ENCODE measurements at regions not wholly inside any gene's neighbourhood (a gene's known extent, or its start where the extent isn't known, plus 50 kb on each side); places are given as distances from the start of the nearest gene placed in this dataset.
A peak's percentile ranks its signal among the peaks of the same experiment; 100 is the strongest.

GRCh38 chr3:6531153-6531552 is 329.8 kb upstream of the GRM7 start:
- no peaks in the 10 kb centered on the region for H3K4me1 ChIP-seq
- no peak overlapping the region for H3K4me3 ChIP-seq
- no peaks in the 10 kb centered on the region for H3K27me3 ChIP-seq
- TF ChIP-seq, protein P1, sequence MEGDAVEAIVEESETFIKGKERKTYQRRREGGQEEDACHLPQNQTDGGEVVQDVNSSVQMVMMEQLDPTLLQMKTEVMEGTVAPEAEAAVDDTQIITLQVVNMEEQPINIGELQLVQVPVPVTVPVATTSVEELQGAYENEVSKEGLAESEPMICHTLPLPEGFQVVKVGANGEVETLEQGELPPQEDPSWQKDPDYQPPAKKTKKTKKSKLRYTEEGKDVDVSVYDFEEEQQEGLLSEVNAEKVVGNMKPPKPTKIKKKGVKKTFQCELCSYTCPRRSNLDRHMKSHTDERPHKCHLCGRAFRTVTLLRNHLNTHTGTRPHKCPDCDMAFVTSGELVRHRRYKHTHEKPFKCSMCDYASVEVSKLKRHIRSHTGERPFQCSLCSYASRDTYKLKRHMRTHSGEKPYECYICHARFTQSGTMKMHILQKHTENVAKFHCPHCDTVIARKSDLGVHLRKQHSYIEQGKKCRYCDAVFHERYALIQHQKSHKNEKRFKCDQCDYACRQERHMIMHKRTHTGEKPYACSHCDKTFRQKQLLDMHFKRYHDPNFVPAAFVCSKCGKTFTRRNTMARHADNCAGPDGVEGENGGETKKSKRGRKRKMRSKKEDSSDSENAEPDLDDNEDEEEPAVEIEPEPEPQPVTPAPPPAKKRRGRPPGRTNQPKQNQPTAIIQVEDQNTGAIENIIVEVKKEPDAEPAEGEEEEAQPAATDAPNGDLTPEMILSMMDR (IDR thresholded peaks at IDR 0.05): no peak
- no peak for TF ChIP-seq EP300 (IDR thresholded peaks at IDR 0.05)
- TF ChIP-seq POLR2A (IDR thresholded peaks at IDR 0.05): no peak
- no peak for TF ChIP-seq POLR2AphosphoS5 (IDR thresholded peaks at IDR 0.05)
- DNase-seq: no peak
- no peaks in the 10 kb centered on the region for H3K36me3 ChIP-seq
- whole genome bisulfite sequencing, 5 donors: 65 to 73% (median 68%) methylated on average over 6 of the region's 6 CpGs
- intact Hi-C loops (cut with DNase I; ENCODE audit: low total_unique reads): no loop called here
- H3K9me3 ChIP-seq: peaks cover 0 to 5% (median 2%) of the 10 kb centered on the region in 4 donors
- H3K27ac ChIP-seq: no peak overlapping the region

DNA sequence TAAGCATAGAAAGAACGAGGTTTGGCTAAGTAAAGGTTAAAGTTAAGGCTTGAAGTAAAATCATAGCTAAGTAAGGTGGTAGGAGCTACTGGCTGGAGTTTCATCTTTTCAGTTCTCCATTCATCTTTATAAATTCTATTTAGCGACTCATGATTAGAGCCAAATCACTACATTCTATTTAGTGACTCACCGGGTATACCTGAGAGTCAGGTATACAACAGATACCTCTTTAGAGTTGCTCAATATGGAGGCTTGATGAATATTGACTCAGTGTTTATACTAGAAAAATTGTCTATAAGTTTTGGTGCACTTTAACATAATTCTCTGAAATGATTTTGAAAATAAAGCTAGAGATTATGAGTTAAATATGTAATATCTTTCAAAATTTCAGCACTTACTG is 328.8 kb upstream of the GRM7 start:
- H3K9me3 ChIP-seq: peaks cover 0 to 8% (median 2%) of the 10 kb centered on the region in 4 donors
- DNase-seq: no peak
- 67 to 80% (median 74%) methylated on average over 3 of the region's 3 CpGs for WGBS, 5 donors
- H3K4me1 ChIP-seq: no peaks in the 10 kb centered on the region
- H3K27me3 ChIP-seq: no peaks in the 10 kb centered on the region
- no peaks in the 10 kb centered on the region for H3K36me3 ChIP-seq
- intact Hi-C loops (cut with DNase I; ENCODE audit: low total_unique reads): no loop called here
- TF ChIP-seq POLR2A (IDR thresholded peaks at IDR 0.05): no peak
- TF ChIP-seq, protein P1 (IDR thresholded peaks at IDR 0.05): no peak
- TF ChIP-seq POLR2AphosphoS5 (IDR thresholded peaks at IDR 0.05): no peak
- TF ChIP-seq EP300 (IDR thresholded peaks at IDR 0.05): no peak
- H3K27ac ChIP-seq: no peak overlapping the region
- no peak overlapping the region for H3K4me3 ChIP-seq

GRCh38 chr3:6540981-6541380 is 319.9 kb upstream of the GRM7 start:
- Histone ChIP-seq H3K27ac (no peak overlapping the region), H3K4me1 (no peaks in the 10 kb centered on the region), H3K36me3 (no peaks in the 10 kb centered on the region), H3K9me3 (peaks cover 0 to 46% (median 12%) of the 10 kb centered on the region in 4 donors), H3K4me3 (no peak overlapping the region), H3K27me3 (no peaks in the 10 kb centered on the region)
- 49 to 74% (median 63%) methylated on average over 3 to 6 of the region's 6 CpGs for WGBS, 5 donors
- DNase-seq: no peak
- TF ChIP-seq POLR2A (IDR thresholded peaks at IDR 0.05) (no peak), EP300 (IDR thresholded peaks at IDR 0.05) (no peak), POLR2AphosphoS5 (IDR thresholded peaks at IDR 0.05) (no peak)
- TF ChIP-seq, protein P1 (IDR thresholded peaks at IDR 0.05): no peak
- intact Hi-C loops (cut with DNase I; ENCODE audit: low total_unique reads): no loop called here

- Histone ChIP-seq H3K4me1 (no peaks in the 10 kb centered on the region), H3K27me3 (no peaks in the 10 kb centered on the region), H3K27ac (no peak overlapping the region), H3K4me3 (no peak overlapping the region), H3K9me3 (peaks cover 0 to 41% (median 11%) of the 10 kb centered on the region in 4 donors), H3K36me3 (no peaks in the 10 kb centered on the region)
- WGBS, 5 donors: 35 to 71% (median 45%) methylated on average over 3 of the region's 3 CpGs
- intact Hi-C loops (cut with DNase I; ENCODE audit: low total_unique reads): no loop called here
- TF ChIP-seq, protein P1 (IDR thresholded peaks at IDR 0.05): no peak
- TF ChIP-seq POLR2AphosphoS5 (IDR thresholded peaks at IDR 0.05) (no peak), EP300 (IDR thresholded peaks at IDR 0.05) (no peak), POLR2A (IDR thresholded peaks at IDR 0.05) (no peak)
- peak in 1 of 2 donors; percentile 19 for DNase-seq
Observed at GRCh38 chr3:6542795-6543194, 318.1 kb upstream of the GRM7 start.

All from stomach (tissue), 8 donors.